Muscle layer of colon (tissue), 2 donors: ENCODE measurements at regions not wholly inside any gene's neighbourhood (a gene's known extent, or its start where the extent isn't known, plus 50 kb on each side); places are given as distances from the start of the nearest gene placed in this dataset.
"Not testable (repeated sequence)": the region's sequence is repeated elsewhere in the genome, so short reads cannot be mapped to it uniquely, and the experiment has no call there.

Source experiments
- H3K27ac ChIP-seq: one replicate; pipeline ENCODE4 v1.7.0; 2013; ENCODE audit warnings: low read depth, mild to moderate bottlenecking, low read length, moderate library complexity
- H3K27me3 ChIP-seq, 2 donors: one replicate each; pipeline ENCODE4 v1.7.0; 2013; ENCODE audit warnings: low read length in 2 of 2, mild to moderate bottlenecking in 2 of 2; ENCODE audit not compliant: insufficient read depth in 2 of 2, control insufficient read depth in 1 of 2
- H3K36me3 ChIP-seq: one replicate; pipeline ENCODE4 v1.7.0; 2013; ENCODE audit warnings: mild to moderate bottlenecking, low read length; ENCODE audit not compliant: insufficient read depth
- H3K4me1 ChIP-seq: one replicate; pipeline ENCODE4 v1.7.0; 2013; ENCODE audit warnings: mild to moderate bottlenecking, low read length; ENCODE audit not compliant: insufficient read depth
- H3K4me3 ChIP-seq, 2 donors: one replicate each; pipeline ENCODE4 v1.7.0; 2013; ENCODE audit warnings: low read length in 2 of 2, low read depth in 1 of 2, mild to moderate bottlenecking in 1 of 2, moderate library complexity in 1 of 2
- H3K9ac ChIP-seq: one replicate; pipeline ENCODE4 v1.7.0; 2013; ENCODE audit warnings: low read length
- H3K9me3 ChIP-seq: one replicate; pipeline ENCODE4 v1.7.0; 2013; ENCODE audit warnings: mild to moderate bottlenecking, low read length
- donor health status: abdominal sarcoma.
- donor health status: Adenocarcinoma of cecum.

- no peaks in the 10 kb centered on the region for H3K36me3 ChIP-seq
- H3K4me1 ChIP-seq = no peaks in the 10 kb centered on the region
- no peaks in the 10 kb centered on the region for H3K27me3 ChIP-seq
- no peaks in the 10 kb centered on the region for H3K9me3 ChIP-seq
- H3K27ac ChIP-seq = no peak overlapping the region
- H3K4me3 ChIP-seq = no peak overlapping the region
- H3K9ac ChIP-seq = no peak overlapping the region
Observed at GRCh38 chr3:28606283-28606682, 257.7 kb upstream of the AZI2 start.

DNA sequence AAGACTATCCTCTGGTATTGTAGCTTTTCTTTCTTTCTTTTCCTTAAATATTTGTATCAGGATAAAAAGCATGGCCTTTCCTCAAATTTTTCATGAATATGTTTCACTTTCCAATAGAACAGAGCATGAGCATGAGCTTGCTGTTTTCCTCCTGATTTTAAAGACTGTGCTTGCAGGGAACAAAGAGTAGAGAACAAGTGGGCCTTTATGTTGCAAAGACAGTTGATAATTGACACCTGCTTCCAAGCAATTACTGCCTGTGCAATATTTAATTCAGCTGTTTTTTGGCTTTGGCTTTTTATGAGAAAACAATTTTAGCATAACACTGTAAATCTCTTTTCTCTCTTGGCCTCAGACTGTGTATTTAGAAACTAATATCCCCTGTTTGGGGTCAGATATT, 263.6 kb upstream of the AZI2 start:
- Histone ChIP-seq H3K4me3 (no peak overlapping the region), H3K4me1 (no peaks in the 10 kb centered on the region), H3K36me3 (no peaks in the 10 kb centered on the region), H3K27ac (no peak overlapping the region), H3K9ac (no peak overlapping the region), H3K27me3 (no peaks in the 10 kb centered on the region), H3K9me3 (no peaks in the 10 kb centered on the region)

DNA sequence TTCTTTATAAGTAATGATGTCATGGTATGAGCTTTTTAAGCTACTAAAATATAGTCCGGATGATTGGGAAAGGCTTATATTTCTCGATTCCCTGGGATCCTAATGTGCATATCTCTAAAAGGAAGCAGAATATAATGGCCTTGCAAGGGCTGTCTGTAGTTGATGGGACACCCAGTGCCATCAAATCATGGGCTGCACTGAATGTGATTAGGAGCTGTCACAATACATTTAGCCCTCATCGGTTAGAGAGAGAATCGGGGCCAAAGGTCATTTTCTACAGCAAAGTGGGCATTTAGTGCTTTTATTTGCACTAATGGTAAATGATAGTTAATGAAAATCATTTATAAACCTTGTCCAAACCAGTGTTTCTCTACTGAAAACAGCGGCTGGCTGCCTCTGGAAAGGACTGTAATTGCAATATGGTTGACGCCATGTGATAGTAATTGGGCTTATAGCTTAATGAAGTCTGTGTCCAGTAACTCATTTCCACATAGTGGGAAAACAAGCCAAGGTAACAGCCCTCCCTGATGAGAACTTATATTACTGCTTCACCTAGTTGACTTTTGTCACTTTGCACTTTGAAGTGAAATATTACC, 265.0 kb upstream of the AZI2 start:
- H3K36me3 ChIP-seq = no peaks in the 10 kb centered on the region
- H3K9me3 ChIP-seq = no peaks in the 10 kb centered on the region
- no peaks in the 10 kb centered on the region for H3K4me1 ChIP-seq
- no peaks in the 10 kb centered on the region for H3K27me3 ChIP-seq
- H3K9ac ChIP-seq = no peak overlapping the region
- H3K27ac ChIP-seq = no peak overlapping the region
- H3K4me3 ChIP-seq = no peak overlapping the region

- Histone ChIP-seq H3K36me3 (no peaks in the 10 kb centered on the region), H3K4me3 (no peak overlapping the region), H3K27me3 (no peaks in the 10 kb centered on the region), H3K27ac (no peak overlapping the region), H3K4me1 (no peaks in the 10 kb centered on the region), H3K9me3 (no peaks in the 10 kb centered on the region), H3K9ac (no peak overlapping the region)
Observed at GRCh38 chr3:28615071-28615470, 266.4 kb upstream of the AZI2 start.

DNA sequence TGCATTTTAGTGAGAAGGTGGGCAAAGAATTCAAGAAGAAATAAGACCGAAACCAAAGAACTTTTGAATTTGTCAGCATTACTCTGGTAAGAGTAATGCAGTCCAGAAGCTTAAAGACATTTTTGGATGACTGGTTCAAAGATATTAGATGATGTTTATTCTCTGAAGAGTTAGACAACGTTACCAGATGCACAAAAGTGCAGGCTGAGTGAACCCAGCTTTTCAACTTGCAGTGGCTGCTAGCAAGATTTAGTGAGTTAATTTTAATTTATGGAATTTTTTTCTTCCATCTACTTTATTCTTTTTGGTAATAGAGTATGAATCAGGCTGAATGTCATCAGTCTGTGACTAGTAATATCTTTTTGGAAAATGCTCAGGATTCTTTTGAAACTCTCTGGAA, 267.3 kb upstream of the AZI2 start:
- no peak overlapping the region for H3K9ac ChIP-seq
- H3K27ac ChIP-seq = no peak overlapping the region
- no peak overlapping the region for H3K4me3 ChIP-seq
- no peaks in the 10 kb centered on the region for H3K9me3 ChIP-seq
- no peaks in the 10 kb centered on the region for H3K4me1 ChIP-seq
- no peaks in the 10 kb centered on the region for H3K27me3 ChIP-seq
- no peaks in the 10 kb centered on the region for H3K36me3 ChIP-seq

- no peak overlapping the region for H3K4me3 ChIP-seq
- H3K27ac ChIP-seq = no peak overlapping the region
- no peaks in the 10 kb centered on the region for H3K27me3 ChIP-seq
- H3K36me3 ChIP-seq = no peaks in the 10 kb centered on the region
- H3K4me1 ChIP-seq = no peaks in the 10 kb centered on the region
- H3K9me3 ChIP-seq = no peaks in the 10 kb centered on the region
- H3K9ac ChIP-seq = no peak overlapping the region
Observed at GRCh38 chr3:28617821-28618220, 269.2 kb upstream of the AZI2 start.

DNA sequence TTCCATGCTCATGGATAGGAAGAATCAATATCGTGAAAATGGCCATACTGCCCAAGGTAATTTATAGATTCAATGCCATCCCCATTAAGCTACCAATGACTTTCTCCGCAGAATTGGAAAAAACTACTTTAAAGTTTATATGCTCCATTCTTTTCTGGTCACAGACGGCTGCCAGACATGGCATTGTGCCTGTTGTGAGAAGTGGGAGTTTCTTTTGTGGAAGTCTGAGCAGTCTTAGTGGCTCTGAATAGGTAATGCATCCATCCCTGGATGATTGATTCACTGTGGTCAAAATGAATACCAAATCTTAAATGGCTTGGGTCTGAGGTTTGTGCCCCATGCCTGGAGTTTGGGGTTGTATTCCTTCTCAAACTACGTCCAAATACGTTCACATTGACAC, 274.5 kb upstream of the AZI2 start:
- Histone ChIP-seq H3K4me1 (no peaks in the 10 kb centered on the region), H3K9me3 (no peaks in the 10 kb centered on the region), H3K4me3 (no peak overlapping the region), H3K36me3 (no peaks in the 10 kb centered on the region), H3K27ac (no peak overlapping the region), H3K27me3 (no peaks in the 10 kb centered on the region), H3K9ac (no peak overlapping the region)

GRCh38 chr3:28624084-28624483, 275.5 kb upstream of the AZI2 start:
- no peaks in the 10 kb centered on the region for H3K27me3 ChIP-seq
- H3K4me3 ChIP-seq = no peak overlapping the region
- no peaks in the 10 kb centered on the region for H3K36me3 ChIP-seq
- no peaks in the 10 kb centered on the region for H3K9me3 ChIP-seq
- no peak overlapping the region for H3K9ac ChIP-seq
- no peak overlapping the region for H3K27ac ChIP-seq
- H3K4me1 ChIP-seq = no peaks in the 10 kb centered on the region

- H3K4me3 ChIP-seq, H3K27me3 ChIP-seq, H3K27ac ChIP-seq, H3K36me3 ChIP-seq, H3K9me3 ChIP-seq, H3K4me1 ChIP-seq, H3K9ac ChIP-seq: not testable (repeated sequence)
Observed at GRCh38 chr3:28627843-28628242, 279.2 kb upstream of the AZI2 start.

DNA sequence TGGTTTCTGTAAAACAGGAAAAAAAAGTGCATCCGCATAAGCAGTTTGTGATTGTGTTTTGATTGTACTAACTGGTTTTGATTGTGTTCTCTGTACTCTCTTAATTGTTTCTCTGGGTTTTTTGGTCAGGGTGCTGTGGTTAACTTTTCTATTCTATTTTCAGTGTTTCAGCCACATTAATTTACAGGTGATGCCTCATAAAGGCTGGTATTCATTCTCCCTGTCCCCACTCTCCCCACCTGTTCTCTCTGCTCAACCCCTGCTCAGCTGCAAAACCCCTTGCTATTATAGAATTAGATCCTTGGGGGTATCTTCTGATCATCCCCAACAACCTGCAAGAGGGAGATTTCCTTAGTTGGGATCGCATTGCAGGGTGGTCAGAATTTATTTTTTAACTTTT, 285.4 kb upstream of the AZI2 start:
- Histone ChIP-seq H3K4me3 (no peak overlapping the region), H3K27ac (no peak overlapping the region), H3K9ac (no peak overlapping the region), H3K4me1 (no peaks in the 10 kb centered on the region), H3K9me3 (no peaks in the 10 kb centered on the region), H3K27me3 (no peaks in the 10 kb centered on the region), H3K36me3 (no peaks in the 10 kb centered on the region)

GRCh38 chr3:28637742-28638141, 289.1 kb upstream of the AZI2 start:
- Histone ChIP-seq H3K4me3 (no peak overlapping the region), H3K27ac (no peak overlapping the region), H3K4me1 (no peaks in the 10 kb centered on the region), H3K36me3 (no peaks in the 10 kb centered on the region), H3K27me3 (no peaks in the 10 kb centered on the region), H3K9me3 (no peaks in the 10 kb centered on the region), H3K9ac (no peak overlapping the region)

- H3K4me1 ChIP-seq = no peaks in the 10 kb centered on the region
- H3K9ac ChIP-seq = no peak overlapping the region
- no peaks in the 10 kb centered on the region for H3K27me3 ChIP-seq
- H3K27ac ChIP-seq = no peak overlapping the region
- H3K9me3 ChIP-seq = no peaks in the 10 kb centered on the region
- no peak overlapping the region for H3K4me3 ChIP-seq
- no peaks in the 10 kb centered on the region for H3K36me3 ChIP-seq
Observed at GRCh38 chr3:28645149-28645548, 296.5 kb upstream of the AZI2 start.
